ENCODE measurements at regions not wholly inside any gene's neighbourhood (a gene's known extent, or its start where the extent isn't known, plus 50 kb on each side); places are given as distances from the start of the nearest gene placed in this dataset.
A peak's percentile ranks its signal among the peaks of the same experiment; 100 is the strongest.

GRCh38 chr2:171241771-171242170 lies 81.1 kb upstream of the TLK1 start:
- Histone ChIP-seq H3K27me3 (ENCODE audit: insufficient read depth, low read length) (no peaks in the 10 kb centered on the region), H3K4me1 (ENCODE audit: insufficient read depth, low read length) (no peaks in the 10 kb centered on the region), H3K9ac (ENCODE audit: low read depth, low read length) (no peak overlapping the region), H3K36me3 (ENCODE audit: insufficient read depth, low read depth, low read length) (no peaks in the 10 kb centered on the region), H3K4me3 (ENCODE audit: low read length) (no peak overlapping the region), H3K27ac (ENCODE audit: low read length) (no peak overlapping the region), H3K9me3 (ENCODE audit: insufficient read depth, low read depth, low read length) (peaks cover 18% of the 10 kb centered on the region)

- no peak overlapping the region for H3K27ac ChIP-seq (ENCODE audit: low read length)
These were observed 78.3 kb upstream of the TLK1 start for GRCh38 chr2:171238946-171239345.

DNA sequence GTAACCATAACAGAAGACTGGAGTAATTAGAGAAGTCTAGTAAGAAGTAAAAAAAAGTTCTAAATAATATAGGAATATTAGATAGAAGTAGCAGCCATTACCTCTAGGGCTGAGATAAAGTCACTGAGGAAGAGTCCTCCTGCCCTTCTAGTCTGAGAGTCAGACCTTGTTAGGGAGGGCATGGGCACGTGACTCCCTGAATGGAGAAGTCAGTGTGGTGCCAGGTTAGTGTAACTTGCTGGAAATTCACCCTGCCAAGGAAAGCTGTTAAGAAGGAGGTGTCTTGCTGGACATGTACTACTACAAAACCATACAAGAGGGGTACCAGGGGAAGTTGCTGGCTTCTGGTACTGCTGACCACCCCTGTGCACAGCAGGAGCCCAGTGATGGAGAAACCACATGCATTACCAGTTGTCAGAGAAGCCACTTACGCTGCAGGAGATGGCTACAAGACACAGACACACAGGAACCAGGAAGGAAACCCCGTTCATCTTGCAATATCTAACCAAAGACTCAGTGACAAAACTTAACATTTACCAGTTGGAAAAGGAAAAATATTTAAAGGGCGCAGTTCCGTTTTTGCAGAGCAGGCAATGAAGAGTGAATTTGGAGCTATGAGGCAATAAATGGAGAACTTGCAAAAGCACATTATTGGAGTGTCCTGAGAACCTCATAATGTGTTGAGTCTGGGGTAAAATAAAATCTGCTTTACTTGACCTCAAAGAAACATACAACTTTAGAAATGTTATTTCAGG lies 77.2 kb upstream of the TLK1 start:
- Histone ChIP-seq H3K27me3 (ENCODE audit: insufficient read depth, low read length) (no peaks in the 10 kb centered on the region), H3K36me3 (ENCODE audit: insufficient read depth, low read depth, low read length) (no peaks in the 10 kb centered on the region), H3K9ac (ENCODE audit: low read depth, low read length) (no peak overlapping the region), H3K27ac (ENCODE audit: low read length) (no peak overlapping the region), H3K9me3 (ENCODE audit: insufficient read depth, low read depth, low read length) (no peaks in the 10 kb centered on the region; the same call in 1 of the 2 replicates), H3K4me1 (ENCODE audit: insufficient read depth, low read length) (no peaks in the 10 kb centered on the region), H3K4me3 (ENCODE audit: low read length) (no peak overlapping the region)

More at GRCh38 chr2:171238946-171239345, 78.3 kb upstream of the TLK1 start:
- no peaks in the 10 kb centered on the region for H3K4me1 ChIP-seq (ENCODE audit: insufficient read depth, low read length)
- H3K9ac ChIP-seq (ENCODE audit: low read depth, low read length), result no peak overlapping the region
- H3K27me3 ChIP-seq (ENCODE audit: insufficient read depth, low read length), result no peaks in the 10 kb centered on the region
- no peaks in the 10 kb centered on the region for H3K36me3 ChIP-seq (ENCODE audit: insufficient read depth, low read depth, low read length)
- no peaks in the 10 kb centered on the region; the same call in 1 of the 2 replicates for H3K9me3 ChIP-seq (ENCODE audit: insufficient read depth, low read depth, low read length)
- H3K4me3 ChIP-seq (ENCODE audit: low read length), result no peak overlapping the region

DNA sequence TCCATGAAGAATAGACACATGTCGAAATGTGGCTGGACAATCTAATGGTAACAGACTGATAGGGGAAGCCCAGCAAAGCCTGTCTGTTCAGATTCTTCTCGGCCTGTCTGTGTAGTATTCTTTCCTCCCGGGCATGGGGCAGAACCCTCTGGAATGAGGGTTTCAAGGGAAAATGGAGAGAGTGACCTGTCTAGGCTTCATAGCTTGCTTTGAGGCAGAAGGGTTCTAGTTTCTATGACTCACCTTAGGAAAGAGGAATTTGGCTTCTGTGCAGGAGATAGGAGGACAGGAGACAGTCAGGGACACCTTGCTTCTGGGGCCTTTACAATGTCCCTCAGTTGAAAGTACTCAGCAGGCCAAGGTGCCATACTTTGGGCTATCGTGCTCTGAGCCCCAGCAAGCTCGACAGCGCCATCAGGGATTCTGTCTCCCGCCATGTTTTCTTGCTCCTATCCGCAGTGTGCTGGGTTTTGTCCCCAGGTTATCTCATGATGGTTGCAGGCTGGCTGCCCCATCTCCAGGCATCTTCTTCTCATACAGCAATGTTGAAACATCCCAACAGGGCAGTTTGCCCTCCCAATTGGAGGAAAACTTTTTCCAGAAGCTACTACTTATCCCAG lies 74.7 kb upstream of the TLK1 start:
- Histone ChIP-seq H3K9me3 (ENCODE audit: insufficient read depth, low read depth, low read length) (no peaks in the 10 kb centered on the region; the same call in 1 of the 2 replicates), H3K9ac (ENCODE audit: low read depth, low read length) (no peak overlapping the region), H3K36me3 (ENCODE audit: insufficient read depth, low read depth, low read length) (no peaks in the 10 kb centered on the region), H3K27ac (ENCODE audit: low read length) (no peak overlapping the region), H3K4me1 (ENCODE audit: insufficient read depth, low read length) (no peaks in the 10 kb centered on the region), H3K27me3 (ENCODE audit: insufficient read depth, low read length) (no peaks in the 10 kb centered on the region), H3K4me3 (ENCODE audit: low read length) (no peak overlapping the region)

DNA sequence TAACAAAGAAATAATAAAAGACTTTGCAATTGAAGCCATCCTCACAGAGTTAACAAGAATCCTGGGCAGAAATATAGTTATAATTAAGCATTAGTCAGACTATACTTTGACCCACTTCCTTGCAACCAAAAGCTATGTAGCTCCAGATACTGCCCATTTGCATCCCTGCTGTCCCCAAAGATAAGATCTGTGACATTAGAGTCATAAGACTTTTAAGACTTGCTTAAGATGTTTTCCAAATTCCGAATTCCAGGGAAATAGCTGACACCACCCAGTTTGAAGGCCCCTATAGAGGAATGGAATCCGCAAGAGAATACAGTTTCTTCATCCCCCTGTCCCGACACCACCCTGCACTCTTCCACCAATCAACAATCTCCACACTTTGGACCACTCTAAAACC lies 69.5 kb upstream of the TLK1 start:
- H3K4me1 ChIP-seq (ENCODE audit: insufficient read depth, low read length), result no peaks in the 10 kb centered on the region
- no peaks in the 10 kb centered on the region for H3K9me3 ChIP-seq (ENCODE audit: insufficient read depth, low read depth, low read length)
- H3K4me3 ChIP-seq (ENCODE audit: low read length), result no peak overlapping the region
- H3K36me3 ChIP-seq (ENCODE audit: insufficient read depth, low read depth, low read length), result no peaks in the 10 kb centered on the region
- H3K9ac ChIP-seq (ENCODE audit: low read depth, low read length), result no peak overlapping the region
- H3K27ac ChIP-seq (ENCODE audit: low read length), result no peak overlapping the region
- no peaks in the 10 kb centered on the region for H3K27me3 ChIP-seq (ENCODE audit: insufficient read depth, low read length)

- H3K9ac ChIP-seq (ENCODE audit: low read depth, low read length), result no peak overlapping the region
- no peaks in the 10 kb centered on the region for H3K4me1 ChIP-seq (ENCODE audit: insufficient read depth, low read length)
- no peaks in the 10 kb centered on the region; the same call in 1 of the 2 replicates for H3K9me3 ChIP-seq (ENCODE audit: insufficient read depth, low read depth, low read length)
- H3K4me3 ChIP-seq (ENCODE audit: low read length), result no peak overlapping the region
- no peak overlapping the region for H3K27ac ChIP-seq (ENCODE audit: low read length)
- no peaks in the 10 kb centered on the region for H3K27me3 ChIP-seq (ENCODE audit: insufficient read depth, low read length)
- no peaks in the 10 kb centered on the region for H3K36me3 ChIP-seq (ENCODE audit: insufficient read depth, low read depth, low read length)
These were observed 68.1 kb upstream of the TLK1 start for GRCh38 chr2:171228826-171229225.

DNA sequence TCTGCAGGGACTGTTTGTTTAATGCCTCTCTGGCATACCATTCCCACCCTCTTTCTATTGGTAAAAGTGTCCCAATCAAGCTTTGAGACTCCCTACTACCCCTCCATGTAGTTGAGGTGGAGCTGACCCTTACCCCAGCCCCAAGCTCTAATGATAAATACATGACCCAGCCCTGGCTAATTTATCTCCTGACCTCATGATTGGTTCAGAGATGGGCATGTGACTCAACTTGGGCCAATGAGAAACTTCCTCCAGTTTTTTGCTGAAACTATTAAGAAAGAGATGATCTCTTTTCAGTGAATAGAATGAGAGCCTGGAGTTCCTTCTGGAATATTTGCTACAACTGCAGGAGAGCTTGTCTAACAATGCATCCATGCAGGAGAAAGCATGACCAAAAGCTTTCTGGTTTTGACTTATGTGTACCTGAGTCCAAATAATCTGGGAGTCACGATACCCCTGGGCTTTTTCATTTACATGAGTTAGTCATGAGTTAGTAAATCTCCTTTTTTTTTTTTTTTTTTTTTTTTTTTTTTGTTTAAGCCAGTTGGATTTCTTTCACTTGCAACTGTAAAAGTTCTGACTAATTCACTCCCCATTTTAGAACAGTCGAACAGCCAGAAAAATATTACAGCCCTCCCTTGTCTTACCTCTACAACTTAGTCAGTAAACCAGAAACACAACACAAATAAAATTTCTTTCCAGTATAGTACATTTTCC lies 66.5 kb upstream of the TLK1 start:
- Histone ChIP-seq H3K27me3 (ENCODE audit: insufficient read depth, low read length) (no peaks in the 10 kb centered on the region), H3K9me3 (ENCODE audit: insufficient read depth, low read depth, low read length) (no peaks in the 10 kb centered on the region; the same call in 1 of the 2 replicates), H3K9ac (ENCODE audit: low read depth, low read length) (no peak overlapping the region), H3K4me1 (ENCODE audit: insufficient read depth, low read length) (no peaks in the 10 kb centered on the region), H3K4me3 (ENCODE audit: low read length) (no peak overlapping the region), H3K36me3 (ENCODE audit: insufficient read depth, low read depth, low read length) (no peaks in the 10 kb centered on the region), H3K27ac (ENCODE audit: low read length) (no peak overlapping the region)

DNA sequence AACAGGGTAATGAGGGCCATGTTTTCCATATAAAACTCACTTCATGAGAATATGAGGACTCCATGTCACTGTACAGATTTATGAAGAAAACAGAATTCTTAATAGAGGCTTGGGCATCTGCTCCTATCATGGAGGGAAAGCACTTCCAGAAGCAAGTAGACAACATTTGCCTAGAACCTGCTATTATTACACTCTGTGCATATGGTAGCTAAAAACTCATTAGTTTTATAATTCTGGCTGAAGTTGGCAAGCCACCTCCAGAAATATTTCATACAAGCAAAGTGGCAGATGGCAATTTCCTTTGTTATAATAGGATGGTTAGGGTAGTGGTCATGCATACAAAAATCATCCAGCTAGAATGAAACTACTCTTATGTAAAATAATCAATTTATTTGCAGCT lies 65.8 kb upstream of the TLK1 start:
- no peak overlapping the region for H3K9ac ChIP-seq (ENCODE audit: low read depth, low read length)
- H3K4me1 ChIP-seq (ENCODE audit: insufficient read depth, low read length), result no peaks in the 10 kb centered on the region
- no peaks in the 10 kb centered on the region for H3K27me3 ChIP-seq (ENCODE audit: insufficient read depth, low read length)
- H3K27ac ChIP-seq (ENCODE audit: low read length), result no peak overlapping the region
- no peaks in the 10 kb centered on the region; the same call in 1 of the 2 replicates for H3K9me3 ChIP-seq (ENCODE audit: insufficient read depth, low read depth, low read length)
- no peaks in the 10 kb centered on the region for H3K36me3 ChIP-seq (ENCODE audit: insufficient read depth, low read depth, low read length)
- H3K4me3 ChIP-seq (ENCODE audit: low read length), result no peak overlapping the region

DNA sequence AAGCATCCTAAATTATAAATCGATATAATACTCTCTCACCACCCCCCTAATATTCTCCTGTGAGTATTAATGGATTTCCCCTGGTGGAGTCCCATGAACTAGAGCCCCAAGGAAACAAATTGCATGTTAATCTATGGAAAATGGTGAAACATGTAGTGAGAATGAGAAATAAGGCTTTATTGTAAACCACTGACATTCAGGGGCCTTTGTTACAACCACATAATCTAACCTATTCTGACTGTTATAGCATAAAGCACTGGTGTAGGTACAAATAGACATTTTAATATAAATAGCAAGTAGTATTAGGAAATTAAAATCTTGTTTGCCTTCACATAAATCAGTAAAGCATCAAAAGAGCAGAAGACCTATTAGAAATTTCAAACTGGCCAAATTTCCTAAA lies 65.3 kb upstream of the TLK1 start:
- Histone ChIP-seq H3K27me3 (ENCODE audit: insufficient read depth, low read length) (no peaks in the 10 kb centered on the region), H3K27ac (ENCODE audit: low read length) (no peak overlapping the region), H3K9ac (ENCODE audit: low read depth, low read length) (no peak overlapping the region), H3K4me3 (ENCODE audit: low read length) (no peak overlapping the region), H3K4me1 (ENCODE audit: insufficient read depth, low read length) (no peaks in the 10 kb centered on the region), H3K36me3 (ENCODE audit: insufficient read depth, low read depth, low read length) (no peaks in the 10 kb centered on the region), H3K9me3 (ENCODE audit: insufficient read depth, low read depth, low read length) (no peaks in the 10 kb centered on the region; the same call in 1 of the 2 replicates)

GRCh38 chr2:171225302-171225980 lies 64.7 kb upstream of the TLK1 start:
- H3K36me3 ChIP-seq (ENCODE audit: insufficient read depth, low read depth, low read length), result no peaks in the 10 kb centered on the region
- H3K27me3 ChIP-seq (ENCODE audit: insufficient read depth, low read length), result no peaks in the 10 kb centered on the region
- no peak overlapping the region for H3K4me3 ChIP-seq (ENCODE audit: low read length)
- H3K4me1 ChIP-seq (ENCODE audit: insufficient read depth, low read length), result no peaks in the 10 kb centered on the region
- H3K9ac ChIP-seq (ENCODE audit: low read depth, low read length), result no peak overlapping the region
- no peak overlapping the region for H3K27ac ChIP-seq (ENCODE audit: low read length)
- no peaks in the 10 kb centered on the region; the same call in 1 of the 2 replicates for H3K9me3 ChIP-seq (ENCODE audit: insufficient read depth, low read depth, low read length)

- no peaks in the 10 kb centered on the region for H3K36me3 ChIP-seq (ENCODE audit: insufficient read depth, low read depth, low read length)
- H3K9ac ChIP-seq (ENCODE audit: low read depth, low read length), result peak overlapping the region; percentile 29; the same call in 1 of the 2 replicates
- H3K9me3 ChIP-seq (ENCODE audit: insufficient read depth, low read depth, low read length), result peaks cover 10% of the 10 kb centered on the region
- H3K27me3 ChIP-seq (ENCODE audit: insufficient read depth, low read length), result no peaks in the 10 kb centered on the region
- H3K4me1 ChIP-seq (ENCODE audit: insufficient read depth, low read length), result peaks cover 21% of the 10 kb centered on the region
- H3K27ac ChIP-seq (ENCODE audit: low read length), result peak overlapping the region; percentile 18
- peak overlapping the region; percentile 36; the same call in 1 of the 2 replicates for H3K4me3 ChIP-seq (ENCODE audit: low read length)
These were observed 56.6 kb upstream of the TLK1 start for GRCh38 chr2:171217330-171217729.

Measured in iPS-20b (cell line).